22Rv1 (cell line): ENCODE measurements at regions not wholly inside any gene's neighbourhood (a gene's known extent, or its start where the extent isn't known, plus 50 kb on each side); places are given as distances from the start of the nearest gene placed in this dataset.

Source experiments
- ZFX ChIP-seq: fragments of 450-650 bp; IDR thresholded peaks from 2 replicates; pipeline ENCODE4 v1.6.1; 2017; ENCODE audit warnings: antibody characterized with exemption, borderline replicate concordance
- TF ChIP-seq, protein P1 (sequence below): fragments of 450-650 bp; IDR thresholded peaks from 2 replicates; pipeline ENCODE4 v1.5.1; 2017; ENCODE audit warnings: mild to moderate bottlenecking

DNA sequence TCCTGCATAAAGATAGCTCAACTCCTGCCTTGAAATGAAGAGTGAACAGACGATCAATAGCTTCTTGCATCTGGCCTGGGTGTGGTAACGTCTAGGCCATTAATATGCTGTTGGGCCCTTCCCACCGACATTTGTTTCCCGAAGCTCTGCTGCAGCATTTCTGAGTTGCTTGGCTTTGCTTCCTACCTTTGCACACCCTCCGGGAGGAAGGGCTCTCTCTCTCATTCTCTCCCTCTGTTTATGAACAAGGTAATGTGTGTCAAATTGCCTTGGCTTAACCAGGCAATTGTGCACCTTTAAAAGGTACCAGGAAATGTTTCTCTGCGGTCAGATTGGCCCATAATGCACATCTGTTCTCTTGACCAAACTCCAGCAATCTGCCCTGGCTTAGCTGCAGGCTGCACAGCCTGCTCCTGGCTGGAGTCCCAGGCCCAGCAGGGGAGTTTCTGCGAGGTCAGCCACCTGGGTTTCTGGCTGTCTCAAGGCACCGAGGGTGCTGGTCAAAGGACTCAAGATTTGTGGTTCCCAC, 223.7 kb downstream of the SNX10 start:
- TF ChIP-seq, protein P1, sequence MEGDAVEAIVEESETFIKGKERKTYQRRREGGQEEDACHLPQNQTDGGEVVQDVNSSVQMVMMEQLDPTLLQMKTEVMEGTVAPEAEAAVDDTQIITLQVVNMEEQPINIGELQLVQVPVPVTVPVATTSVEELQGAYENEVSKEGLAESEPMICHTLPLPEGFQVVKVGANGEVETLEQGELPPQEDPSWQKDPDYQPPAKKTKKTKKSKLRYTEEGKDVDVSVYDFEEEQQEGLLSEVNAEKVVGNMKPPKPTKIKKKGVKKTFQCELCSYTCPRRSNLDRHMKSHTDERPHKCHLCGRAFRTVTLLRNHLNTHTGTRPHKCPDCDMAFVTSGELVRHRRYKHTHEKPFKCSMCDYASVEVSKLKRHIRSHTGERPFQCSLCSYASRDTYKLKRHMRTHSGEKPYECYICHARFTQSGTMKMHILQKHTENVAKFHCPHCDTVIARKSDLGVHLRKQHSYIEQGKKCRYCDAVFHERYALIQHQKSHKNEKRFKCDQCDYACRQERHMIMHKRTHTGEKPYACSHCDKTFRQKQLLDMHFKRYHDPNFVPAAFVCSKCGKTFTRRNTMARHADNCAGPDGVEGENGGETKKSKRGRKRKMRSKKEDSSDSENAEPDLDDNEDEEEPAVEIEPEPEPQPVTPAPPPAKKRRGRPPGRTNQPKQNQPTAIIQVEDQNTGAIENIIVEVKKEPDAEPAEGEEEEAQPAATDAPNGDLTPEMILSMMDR, result no peak
- TF ChIP-seq ZFX, result no peak
